ENCODE measurements at regions not wholly inside any gene's neighbourhood (a gene's known extent, or its start where the extent isn't known, plus 50 kb on each side); places are given as distances from the start of the nearest gene placed in this dataset.
"Not testable (repeated sequence)": the region's sequence is repeated elsewhere in the genome, so short reads cannot be mapped to it uniquely, and the experiment has no call there.

DNA sequence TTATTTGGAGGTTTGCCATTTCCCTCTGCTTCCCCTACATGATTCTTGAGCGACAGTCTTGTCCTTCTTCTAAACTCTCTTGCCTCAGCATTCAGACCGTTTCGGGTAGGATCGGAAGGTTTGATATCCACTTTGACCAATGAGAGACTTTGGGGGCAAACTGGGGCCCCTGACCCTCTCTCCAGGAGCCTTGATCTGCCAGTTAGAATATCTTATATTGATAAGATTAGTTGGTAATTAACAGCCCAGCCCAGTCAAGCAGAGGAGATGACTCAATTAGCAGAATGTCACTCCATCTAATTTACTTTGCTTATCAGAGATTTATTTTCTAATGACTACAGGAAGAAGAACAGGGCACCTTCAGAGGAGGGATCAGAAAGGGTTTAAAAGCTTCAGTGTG is 532.8 kb downstream of the XYLT1 start:
- H3K4me2 ChIP-seq (ENCODE audit: low read length) = no peak overlapping the region
- no peaks in the 10 kb centered on the region for H3K36me3 ChIP-seq (ENCODE audit: insufficient read depth, low read length)
- no peak overlapping the region for H3K27ac ChIP-seq (ENCODE audit: low read depth, low read length)
- FAIRE-seq = no peak
- H3K9ac ChIP-seq (ENCODE audit: low read length) = no peak overlapping the region
- Mint-ChIP-seq H3K4me1 (ENCODE audit: low read depth, unreplicated experiment) (no peaks in the 10 kb centered on the region), H3K27me3 (ENCODE audit: low read depth, unreplicated experiment) (no peaks in the 10 kb centered on the region), H3K36me3 (ENCODE audit: low read depth, unreplicated experiment) (no peaks in the 10 kb centered on the region), H3K9me3 (ENCODE audit: unreplicated experiment) (no peaks in the 10 kb centered on the region), H3K4me3 (ENCODE audit: unreplicated experiment) (no peak overlapping the region), H3K27ac (ENCODE audit: unreplicated experiment) (no peak overlapping the region)
- H2AFZ ChIP-seq (ENCODE audit: low read depth, low read length) = no peak overlapping the region
- no peaks in the 10 kb centered on the region for H3K27me3 ChIP-seq (ENCODE audit: insufficient read depth, low read length)
- no peaks in the 10 kb centered on the region for H3K79me2 ChIP-seq (ENCODE audit: insufficient read depth, low read length)
- H3K4me1 ChIP-seq (ENCODE audit: insufficient read depth, low read length) = no peaks in the 10 kb centered on the region
- H4K20me1 ChIP-seq (ENCODE audit: insufficient read depth, low read length) = no peaks in the 10 kb centered on the region
- TF ChIP-seq, protein P1, sequence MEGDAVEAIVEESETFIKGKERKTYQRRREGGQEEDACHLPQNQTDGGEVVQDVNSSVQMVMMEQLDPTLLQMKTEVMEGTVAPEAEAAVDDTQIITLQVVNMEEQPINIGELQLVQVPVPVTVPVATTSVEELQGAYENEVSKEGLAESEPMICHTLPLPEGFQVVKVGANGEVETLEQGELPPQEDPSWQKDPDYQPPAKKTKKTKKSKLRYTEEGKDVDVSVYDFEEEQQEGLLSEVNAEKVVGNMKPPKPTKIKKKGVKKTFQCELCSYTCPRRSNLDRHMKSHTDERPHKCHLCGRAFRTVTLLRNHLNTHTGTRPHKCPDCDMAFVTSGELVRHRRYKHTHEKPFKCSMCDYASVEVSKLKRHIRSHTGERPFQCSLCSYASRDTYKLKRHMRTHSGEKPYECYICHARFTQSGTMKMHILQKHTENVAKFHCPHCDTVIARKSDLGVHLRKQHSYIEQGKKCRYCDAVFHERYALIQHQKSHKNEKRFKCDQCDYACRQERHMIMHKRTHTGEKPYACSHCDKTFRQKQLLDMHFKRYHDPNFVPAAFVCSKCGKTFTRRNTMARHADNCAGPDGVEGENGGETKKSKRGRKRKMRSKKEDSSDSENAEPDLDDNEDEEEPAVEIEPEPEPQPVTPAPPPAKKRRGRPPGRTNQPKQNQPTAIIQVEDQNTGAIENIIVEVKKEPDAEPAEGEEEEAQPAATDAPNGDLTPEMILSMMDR (IDR thresholded peaks at IDR 0.05; ENCODE audit: insufficient read depth, low read depth, low read length) = no peak
- TF ChIP-seq EZH2 (IDR thresholded peaks at IDR 0.05; ENCODE audit: insufficient read depth, low read length) = no peak
- no peak overlapping the region for H3K4me3 ChIP-seq (ENCODE audit: insufficient read depth, low read depth, low read length)
- H3K9me3 ChIP-seq (ENCODE audit: insufficient read depth, low read depth, low read length) = no peaks in the 10 kb centered on the region
- DNase-seq (ENCODE audit: low read depth) = no peak

DNA sequence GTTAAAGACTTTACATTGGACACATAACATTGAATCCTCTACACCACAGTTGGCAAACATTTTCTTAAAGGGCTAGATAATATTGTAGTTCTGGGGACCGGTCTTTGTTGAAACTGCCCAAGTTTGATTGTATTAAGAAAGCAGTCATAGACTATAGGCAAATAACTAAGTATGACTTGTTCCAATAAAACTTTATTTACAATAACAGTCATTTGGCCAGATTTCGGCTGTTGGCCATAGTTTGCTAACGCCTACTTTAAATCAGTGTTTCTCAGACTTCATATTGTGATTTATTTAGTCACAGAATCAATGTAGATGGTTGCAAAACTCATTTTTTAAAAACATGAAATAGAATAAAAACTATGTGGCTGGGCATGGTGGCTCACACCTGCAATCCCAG is 531.8 kb downstream of the XYLT1 start:
- Mint-ChIP-seq H3K36me3 (ENCODE audit: low read depth, unreplicated experiment) (no peaks in the 10 kb centered on the region), H3K9me3 (ENCODE audit: unreplicated experiment) (no peaks in the 10 kb centered on the region), H3K4me3 (ENCODE audit: unreplicated experiment) (no peak overlapping the region), H3K27ac (ENCODE audit: unreplicated experiment) (no peak overlapping the region), H3K4me1 (ENCODE audit: low read depth, unreplicated experiment) (no peaks in the 10 kb centered on the region), H3K27me3 (ENCODE audit: low read depth, unreplicated experiment) (no peaks in the 10 kb centered on the region)
- Histone ChIP-seq H3K79me2 (ENCODE audit: insufficient read depth, low read length) (no peaks in the 10 kb centered on the region), H3K4me3 (ENCODE audit: insufficient read depth, low read depth, low read length) (no peak overlapping the region), H3K4me2 (ENCODE audit: low read length) (no peak overlapping the region), H3K36me3 (ENCODE audit: insufficient read depth, low read length) (no peaks in the 10 kb centered on the region), H3K9me3 (ENCODE audit: insufficient read depth, low read depth, low read length) (no peaks in the 10 kb centered on the region), H3K27me3 (ENCODE audit: insufficient read depth, low read length) (no peaks in the 10 kb centered on the region), H3K4me1 (ENCODE audit: insufficient read depth, low read length) (no peaks in the 10 kb centered on the region), H3K9ac (ENCODE audit: low read length) (no peak overlapping the region), H3K27ac (ENCODE audit: low read depth, low read length) (no peak overlapping the region), H2AFZ (ENCODE audit: low read depth, low read length) (no peak overlapping the region), H4K20me1 (ENCODE audit: insufficient read depth, low read length) (no peaks in the 10 kb centered on the region)
- no peak for FAIRE-seq
- no peak for TF ChIP-seq EZH2 (IDR thresholded peaks at IDR 0.05; ENCODE audit: insufficient read depth, low read length)
- TF ChIP-seq, protein P1 (IDR thresholded peaks at IDR 0.05; ENCODE audit: insufficient read depth, low read depth, low read length) = no peak
- DNase-seq (ENCODE audit: low read depth) = no peak

DNA sequence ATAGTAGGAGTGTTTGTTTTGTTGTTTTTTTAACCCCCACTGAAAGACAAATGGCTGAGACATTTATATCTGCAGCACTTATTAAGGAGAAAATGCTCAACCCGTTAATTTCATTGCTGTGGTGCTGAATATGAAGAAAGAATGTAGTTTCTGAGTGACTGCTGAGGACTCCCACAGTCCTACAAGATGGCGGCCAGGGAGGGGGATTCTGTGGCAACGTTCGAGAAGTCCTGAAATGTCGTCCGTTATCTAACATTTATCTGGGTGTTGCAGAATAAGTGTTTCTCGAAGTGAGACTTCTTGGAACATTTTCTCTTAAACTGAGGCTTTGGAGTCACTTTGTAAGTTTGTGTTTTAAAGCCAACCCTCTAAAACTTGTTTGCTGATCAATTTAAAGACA is 530.4 kb downstream of the XYLT1 start:
- DNase-seq (ENCODE audit: low read depth) = no peak
- no peak overlapping the region for H3K27ac Mint-ChIP-seq (ENCODE audit: unreplicated experiment)
- no peaks in the 10 kb centered on the region for H3K79me2 ChIP-seq (ENCODE audit: insufficient read depth, low read length)
- no peaks in the 10 kb centered on the region for H3K4me1 Mint-ChIP-seq (ENCODE audit: low read depth, unreplicated experiment)
- no peak overlapping the region for H3K4me2 ChIP-seq (ENCODE audit: low read length)
- no peak overlapping the region for H3K4me3 Mint-ChIP-seq (ENCODE audit: unreplicated experiment)
- H3K4me3 ChIP-seq (ENCODE audit: insufficient read depth, low read depth, low read length) = no peak overlapping the region
- TF ChIP-seq, protein P1 (IDR thresholded peaks at IDR 0.05; ENCODE audit: insufficient read depth, low read depth, low read length) = no peak
- TF ChIP-seq EZH2 (IDR thresholded peaks at IDR 0.05; ENCODE audit: insufficient read depth, low read length) = no peak
- no peaks in the 10 kb centered on the region for H3K4me1 ChIP-seq (ENCODE audit: insufficient read depth, low read length)
- H4K20me1 ChIP-seq (ENCODE audit: insufficient read depth, low read length) = no peaks in the 10 kb centered on the region
- H3K27ac ChIP-seq (ENCODE audit: low read depth, low read length) = no peak overlapping the region
- no peaks in the 10 kb centered on the region for H3K27me3 ChIP-seq (ENCODE audit: insufficient read depth, low read length)
- H3K27me3 Mint-ChIP-seq (ENCODE audit: low read depth, unreplicated experiment) = no peaks in the 10 kb centered on the region
- no peaks in the 10 kb centered on the region for H3K36me3 ChIP-seq (ENCODE audit: insufficient read depth, low read length)
- H3K36me3 Mint-ChIP-seq (ENCODE audit: low read depth, unreplicated experiment) = no peaks in the 10 kb centered on the region
- H3K9ac ChIP-seq (ENCODE audit: low read length) = no peak overlapping the region
- H2AFZ ChIP-seq (ENCODE audit: low read depth, low read length) = no peak overlapping the region
- no peaks in the 10 kb centered on the region for H3K9me3 Mint-ChIP-seq (ENCODE audit: unreplicated experiment)
- no peak for FAIRE-seq
- no peaks in the 10 kb centered on the region for H3K9me3 ChIP-seq (ENCODE audit: insufficient read depth, low read depth, low read length)

DNA sequence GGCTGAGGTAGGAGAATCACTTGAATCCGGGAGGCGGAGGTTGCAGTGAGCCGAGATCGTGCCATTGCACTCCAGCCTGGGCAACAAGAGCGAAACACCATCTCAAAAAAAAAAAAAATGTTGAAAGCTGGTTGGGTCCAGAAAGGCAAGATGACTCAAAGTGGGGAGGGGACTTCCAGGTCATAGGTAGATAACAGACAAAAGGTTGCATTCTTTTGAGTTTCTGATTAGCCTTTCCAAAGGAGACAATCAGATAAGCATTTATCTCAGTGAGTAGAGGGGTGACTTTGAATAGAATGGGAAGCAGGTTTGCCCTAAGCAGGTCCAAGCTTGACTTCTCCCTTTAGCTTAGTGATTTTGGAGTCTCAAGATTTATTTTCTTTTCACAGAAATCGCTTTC is 527.9 kb downstream of the XYLT1 start:
- H3K27ac ChIP-seq (ENCODE audit: low read depth, low read length); H3K79me2 ChIP-seq (ENCODE audit: insufficient read depth, low read length); H3K36me3 ChIP-seq (ENCODE audit: insufficient read depth, low read length); H3K4me2 ChIP-seq (ENCODE audit: low read length); H3K9ac ChIP-seq (ENCODE audit: low read length); DNase-seq (ENCODE audit: low read depth); FAIRE-seq; H3K4me3 Mint-ChIP-seq (ENCODE audit: unreplicated experiment); H3K4me1 Mint-ChIP-seq (ENCODE audit: low read depth, unreplicated experiment); H3K27me3 ChIP-seq (ENCODE audit: insufficient read depth, low read length); H3K4me3 ChIP-seq (ENCODE audit: insufficient read depth, low read depth, low read length); H3K9me3 Mint-ChIP-seq (ENCODE audit: unreplicated experiment); H2AFZ ChIP-seq (ENCODE audit: low read depth, low read length); H3K9me3 ChIP-seq (ENCODE audit: insufficient read depth, low read depth, low read length); H3K36me3 Mint-ChIP-seq (ENCODE audit: low read depth, unreplicated experiment); H3K27me3 Mint-ChIP-seq (ENCODE audit: low read depth, unreplicated experiment); H3K4me1 ChIP-seq (ENCODE audit: insufficient read depth, low read length); H3K27ac Mint-ChIP-seq (ENCODE audit: unreplicated experiment); H4K20me1 ChIP-seq (ENCODE audit: insufficient read depth, low read length): not testable (repeated sequence)

Data from astrocyte (in vitro differentiated cells and primary cell).